H9 (cell line): ENCODE measurements at regions not wholly inside any gene's neighbourhood (a gene's known extent, or its start where the extent isn't known, plus 50 kb on each side); places are given as distances from the start of the nearest gene placed in this dataset.

Experiments
- DNase-seq: peaks from one replicate; pipeline ENCODE4 v3.0.0-alpha.2; 2017
- H2AFZ ChIP-seq: one replicate; pipeline ENCODE4 v1.6.1; 2013; ENCODE audit warnings: mild to moderate bottlenecking, low read length, control low read depth, moderate library complexity
- H2AK5ac ChIP-seq: 2 replicates; pipeline ENCODE4 v1.6.1; 2013; ENCODE audit warnings: low read length, control low read depth, mixed read lengths; ENCODE audit not compliant: insufficient read length
- H2BK120ac ChIP-seq: one replicate; pipeline ENCODE4 v1.6.1; 2013; ENCODE audit warnings: low read depth, mild to moderate bottlenecking, low read length, control low read depth, inconsistent platforms; ENCODE audit not compliant: poor library complexity, severe bottlenecking
- H2BK12ac ChIP-seq: 2 replicates; pipeline ENCODE4 v1.6.1; 2013; ENCODE audit warnings: low read length, control low read depth, mixed read lengths, low read depth; ENCODE audit not compliant: insufficient read length
- H2BK15ac ChIP-seq: 2 replicates; pipeline ENCODE4 v1.6.1; 2013; ENCODE audit warnings: low read depth, low read length, control low read depth
- H2BK20ac ChIP-seq: one replicate; pipeline ENCODE4 v1.6.1; 2013; ENCODE audit warnings: low read depth, mild to moderate bottlenecking, low read length, control low read depth, inconsistent platforms; ENCODE audit not compliant: poor library complexity, severe bottlenecking
- H2BK5ac ChIP-seq: 2 replicates; pipeline ENCODE4 v1.6.1; 2013; ENCODE audit warnings: low read length, control low read depth, mixed read lengths; ENCODE audit not compliant: insufficient read length
- H3K14ac ChIP-seq: 2 replicates; pipeline ENCODE4 v1.6.1; 2013; ENCODE audit warnings: low read length, control low read depth; ENCODE audit not compliant: insufficient read depth
- H3K18ac ChIP-seq: 2 replicates; pipeline ENCODE4 v1.6.1; 2013; ENCODE audit warnings: low read depth, mild to moderate bottlenecking, mixed read lengths, low read length, control low read depth; ENCODE audit not compliant: insufficient read length
- H3K23ac ChIP-seq: 2 replicates; pipeline ENCODE4 v1.6.1; 2013; ENCODE audit warnings: low read length, control low read depth, mixed read lengths, low read depth; ENCODE audit not compliant: insufficient read length
- H3K23me2 ChIP-seq: 2 replicates; pipeline ENCODE4 v1.6.1; 2013; ENCODE audit warnings: low read depth, mild to moderate bottlenecking, mixed read lengths, low read length, control low read depth; ENCODE audit not compliant: insufficient read length, poor library complexity, severe bottlenecking
- H3K27ac ChIP-seq: 2 replicates; pipeline ENCODE4 v1.5.1; 2013; ENCODE audit warnings: low read length, control low read depth, mixed read lengths, low read depth; ENCODE audit not compliant: insufficient read length
- H3K27me3 ChIP-seq: 2 replicates; pipeline ENCODE4 v1.6.1; 2013; ENCODE audit warnings: low read length, control low read depth, inconsistent platforms; ENCODE audit not compliant: insufficient read depth
- H3K4ac ChIP-seq: 2 replicates; pipeline ENCODE4 v1.6.1; 2013; ENCODE audit warnings: low read depth, mild to moderate bottlenecking, control low read depth, inconsistent platforms, low read length, moderate library complexity
- H3K4me1 ChIP-seq: 2 replicates; pipeline ENCODE4 v1.6.1; 2013; ENCODE audit warnings: low read length, control low read depth, inconsistent platforms; ENCODE audit not compliant: insufficient read depth
- H3K4me2 ChIP-seq: 2 replicates; pipeline ENCODE4 v1.6.1; 2013; ENCODE audit warnings: low read length, control low read depth, mixed read lengths; ENCODE audit not compliant: insufficient read length, insufficient read depth
- H3K56ac ChIP-seq: 2 replicates; pipeline ENCODE4 v1.6.1; 2013; ENCODE audit warnings: low read depth, mild to moderate bottlenecking, mixed read lengths, low read length, control low read depth; ENCODE audit not compliant: insufficient read length
- H3K79me1 ChIP-seq: 2 replicates; pipeline ENCODE4 v1.6.1; 2013; ENCODE audit warnings: low read depth, mild to moderate bottlenecking, moderate library complexity, low read length, control low read depth, inconsistent platforms; ENCODE audit not compliant: insufficient read depth, poor library complexity, severe bottlenecking
- H3K79me2 ChIP-seq: 2 replicates; pipeline ENCODE4 v1.6.1; 2013; ENCODE audit warnings: low read length, control low read depth, inconsistent platforms; ENCODE audit not compliant: insufficient read depth
- H3K9ac ChIP-seq: 2 replicates; pipeline ENCODE4 v1.6.1; 2013; ENCODE audit warnings: low read length, control low read depth, mixed read lengths; ENCODE audit not compliant: insufficient read length; ENCODE audit errors: extremely low read depth
- H3K9me3 ChIP-seq: one replicate; pipeline ENCODE4 v1.6.1; 2013; ENCODE audit warnings: low read depth, low read length, inconsistent platforms; ENCODE audit not compliant: control insufficient read depth
- H3T11ph ChIP-seq: one replicate; pipeline ENCODE4 v1.6.1; 2013; ENCODE audit warnings: mild to moderate bottlenecking, low read length, control low read depth, inconsistent platforms
- H4K20me1 ChIP-seq: one replicate; pipeline ENCODE4 v1.6.1; 2013; ENCODE audit not compliant: control insufficient read depth, insufficient read length, insufficient read depth
- H4K5ac ChIP-seq: 2 replicates; pipeline ENCODE4 v1.6.1; 2013; ENCODE audit warnings: low read depth, mild to moderate bottlenecking, mixed read lengths, low read length, control low read depth; ENCODE audit not compliant: insufficient read length
- H4K8ac ChIP-seq: replicated peaks from 2 replicates; pipeline ENCODE4 v1.6.1; 2013; ENCODE audit warnings: low read length, control low read depth, mixed read lengths, low read depth; ENCODE audit not compliant: insufficient read length
- H4K91ac ChIP-seq: 2 replicates; pipeline ENCODE4 v1.6.1; 2013; ENCODE audit warnings: low read depth, mild to moderate bottlenecking, moderate library complexity, mixed read lengths, low read length, control low read depth; ENCODE audit not compliant: insufficient read length
- H3K27ac Mint-ChIP-seq, 3 experiments: 2 replicates in 2 of 3; 3 replicates in 1 of 3; pipeline ENCODE4 v1.8.0; 2020 to 2021; ENCODE audit warnings: mixed read lengths in 3 of 3, mild to moderate bottlenecking in 1 of 3, moderate library complexity in 1 of 3
- H3K27me3 Mint-ChIP-seq: 2 replicates; pipeline ENCODE4 v1.8.0; 2021; ENCODE audit warnings: low read depth, mild to moderate bottlenecking, moderate library complexity, mixed read lengths
- H3K36me3 Mint-ChIP-seq, 3 experiments: 2 replicates in 2 of 3; 3 replicates in 1 of 3; pipeline ENCODE4 v1.8.0; 2020 to 2021; ENCODE audit warnings: low read depth in 3 of 3, mixed read lengths in 3 of 3; ENCODE audit not compliant: insufficient read depth in 1 of 3
- H3K4me1 Mint-ChIP-seq, 2 experiments: 2 replicates each; pipeline ENCODE4 v1.8.0; 2020; ENCODE audit warnings: mixed read lengths in 2 of 2
- H3K4me3 Mint-ChIP-seq, 2 experiments: 2 replicates in 1 of 2; 3 replicates in 1 of 2; pipeline ENCODE4 v1.8.0; 2020 to 2021; ENCODE audit warnings: mild to moderate bottlenecking in 2 of 2, mixed read lengths in 2 of 2, moderate library complexity in 1 of 2
- H3K9me3 Mint-ChIP-seq, 2 experiments: 2 replicates in 1 of 2; 3 replicates in 1 of 2; pipeline ENCODE4 v1.8.0; 2020; ENCODE audit warnings: mild to moderate bottlenecking in 2 of 2, mixed read lengths in 2 of 2, moderate library complexity in 1 of 2
- WGBS: extraction: QIAGEN DNeasy Blood & Tissue Kit; methylation state at CpG from one replicate; pipeline ENCODE4 v1.1.7; 2013; ENCODE audit warnings: missing lambda C conversion rate, low lambda C conversion rate, mixed read lengths; ENCODE audit not compliant: insufficient read length; ENCODE audit errors: extremely low coverage; 5-methylcytosine and 5-hydroxymethylcytosine counted together
- TF ChIP-seq, protein P1 (sequence below): fragments of 200-600 bp; sonication (generic); conservative IDR thresholded peaks from 3 replicates; pipeline ENCODE4 v1.8.0; 2021; ENCODE audit warnings: antibody characterized with exemption, mild to moderate bottlenecking

DNA sequence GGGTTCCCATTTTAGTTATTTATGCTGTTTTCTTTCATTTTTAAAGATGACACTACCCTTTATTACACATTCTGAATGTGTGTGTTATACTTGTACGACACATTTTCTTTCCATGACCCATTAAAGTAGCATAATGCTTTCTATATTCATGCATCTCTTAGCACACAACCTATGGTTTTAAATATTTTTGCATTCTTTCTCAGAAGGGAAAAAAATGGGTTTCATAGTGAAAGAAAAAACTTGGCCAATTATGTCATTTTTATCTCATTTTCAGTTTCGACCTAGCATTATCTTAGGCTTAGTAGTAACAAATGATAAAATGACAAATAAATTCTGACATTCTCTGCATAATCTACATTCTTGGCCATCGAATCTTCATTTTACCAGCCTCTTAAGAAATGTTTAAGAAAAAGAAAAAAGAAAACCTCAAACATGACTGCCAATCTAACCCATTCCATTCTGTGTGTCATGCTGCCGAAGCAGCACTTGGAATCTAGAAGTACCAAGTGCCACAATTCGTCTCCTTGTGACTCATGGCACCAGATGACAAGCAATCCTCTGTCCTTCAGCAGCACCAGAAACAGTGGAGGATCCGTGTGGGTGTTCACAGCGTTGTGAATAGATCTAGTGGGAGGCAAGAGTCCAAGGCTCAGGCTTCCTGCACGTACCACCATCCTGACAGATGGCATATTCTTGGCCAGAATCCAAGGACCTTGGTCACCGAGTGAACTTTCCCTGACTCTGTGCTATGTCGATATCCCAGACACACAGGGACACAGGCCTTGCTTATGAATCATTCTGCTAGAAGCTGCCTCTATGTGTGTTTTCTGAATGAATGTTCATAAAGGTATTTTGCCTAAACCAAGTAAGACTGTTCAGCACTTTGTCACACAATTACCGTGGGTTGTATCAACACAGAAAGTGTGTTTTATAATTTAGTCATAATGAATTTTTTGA, 502.7 kb downstream of the NR2F1-AS1 start:
- H3K4me3 Mint-ChIP-seq: no peak overlapping the region
- Histone ChIP-seq H4K8ac (no peak overlapping the region), H3K9ac (no peak overlapping the region), H2BK12ac (no peak overlapping the region), H3K4me1 (no peaks in the 10 kb centered on the region), H3T11ph (no peak overlapping the region), H3K4me2 (no peak overlapping the region), H2BK120ac (no peak overlapping the region), H3K9me3 (no peaks in the 10 kb centered on the region), H3K27ac (no peak overlapping the region), H3K27me3 (no peaks in the 10 kb centered on the region), H2AK5ac (no peak overlapping the region), H3K56ac (no peak overlapping the region), H4K20me1 (no peaks in the 10 kb centered on the region), H2BK20ac (no peak overlapping the region), H2BK15ac (no peak overlapping the region), H3K23ac (no peak overlapping the region), H3K23me2 (no peaks in the 10 kb centered on the region), H2AFZ (no peak overlapping the region), H3K79me1 (no peaks in the 10 kb centered on the region), H3K79me2 (no peaks in the 10 kb centered on the region), H2BK5ac (no peak overlapping the region), H3K18ac (no peak overlapping the region), H3K14ac (no peak overlapping the region), H4K91ac (no peak overlapping the region), H4K5ac (no peak overlapping the region), H3K4ac (no peak overlapping the region)
- H3K27me3 Mint-ChIP-seq: no peaks in the 10 kb centered on the region
- no CpG with 5 or more reads among the region's 11 CpGs for WGBS
- H3K36me3 Mint-ChIP-seq: no peaks in the 10 kb centered on the region
- no peak for DNase-seq
- TF ChIP-seq, protein P1, sequence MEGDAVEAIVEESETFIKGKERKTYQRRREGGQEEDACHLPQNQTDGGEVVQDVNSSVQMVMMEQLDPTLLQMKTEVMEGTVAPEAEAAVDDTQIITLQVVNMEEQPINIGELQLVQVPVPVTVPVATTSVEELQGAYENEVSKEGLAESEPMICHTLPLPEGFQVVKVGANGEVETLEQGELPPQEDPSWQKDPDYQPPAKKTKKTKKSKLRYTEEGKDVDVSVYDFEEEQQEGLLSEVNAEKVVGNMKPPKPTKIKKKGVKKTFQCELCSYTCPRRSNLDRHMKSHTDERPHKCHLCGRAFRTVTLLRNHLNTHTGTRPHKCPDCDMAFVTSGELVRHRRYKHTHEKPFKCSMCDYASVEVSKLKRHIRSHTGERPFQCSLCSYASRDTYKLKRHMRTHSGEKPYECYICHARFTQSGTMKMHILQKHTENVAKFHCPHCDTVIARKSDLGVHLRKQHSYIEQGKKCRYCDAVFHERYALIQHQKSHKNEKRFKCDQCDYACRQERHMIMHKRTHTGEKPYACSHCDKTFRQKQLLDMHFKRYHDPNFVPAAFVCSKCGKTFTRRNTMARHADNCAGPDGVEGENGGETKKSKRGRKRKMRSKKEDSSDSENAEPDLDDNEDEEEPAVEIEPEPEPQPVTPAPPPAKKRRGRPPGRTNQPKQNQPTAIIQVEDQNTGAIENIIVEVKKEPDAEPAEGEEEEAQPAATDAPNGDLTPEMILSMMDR: no peak
- no peak overlapping the region for H3K27ac Mint-ChIP-seq
- no peaks in the 10 kb centered on the region for H3K4me1 Mint-ChIP-seq
- no peaks in the 10 kb centered on the region for H3K9me3 Mint-ChIP-seq
